Ishikawa (cell line): ENCODE measurements at regions not wholly inside any gene's neighbourhood (a gene's known extent, or its start where the extent isn't known, plus 50 kb on each side); places are given as distances from the start of the nearest gene placed in this dataset.

Source experiments
- CEBPB ChIP-seq: IDR thresholded peaks from 2 replicates; pipeline ENCODE4 v1.6.1; 2012
- CREB1 ChIP-seq: IDR thresholded peaks from 2 replicates; pipeline ENCODE4 v1.6.1; 2012; ENCODE audit warnings: low read depth
- EGR1 ChIP-seq: IDR thresholded peaks from 2 replicates; pipeline ENCODE4 v1.6.1; 2012
- EP300 ChIP-seq: IDR thresholded peaks from 2 replicates; pipeline ENCODE4 v1.6.1; 2012; ENCODE audit warnings: borderline replicate concordance
- FOXM1 ChIP-seq: IDR thresholded peaks from 2 replicates; pipeline ENCODE4 v1.6.1; 2012; ENCODE audit warnings: low read depth, borderline replicate concordance
- NFIC ChIP-seq: IDR thresholded peaks from 2 replicates; pipeline ENCODE4 v1.6.1; 2012
- RAD21 ChIP-seq: IDR thresholded peaks from 2 replicates; pipeline ENCODE4 v1.6.1; 2012; ENCODE audit warnings: low read depth
- TAF1 ChIP-seq: IDR thresholded peaks from 2 replicates; pipeline ENCODE4 v1.6.1; 2012; ENCODE audit warnings: low read depth, mild to moderate bottlenecking
- TCF12 ChIP-seq: IDR thresholded peaks from 2 replicates; pipeline ENCODE4 v1.6.1; 2012; ENCODE audit warnings: low read depth
- TEAD4 ChIP-seq: IDR thresholded peaks from 2 replicates; pipeline ENCODE4 v1.6.1; 2012
- YY1 ChIP-seq: IDR thresholded peaks from 2 replicates; pipeline ENCODE4 v1.6.1; 2012; ENCODE audit warnings: low read depth
- ZBTB7A ChIP-seq: IDR thresholded peaks from 2 replicates; pipeline ENCODE4 v1.6.1; 2012; ENCODE audit warnings: low read depth
- TF ChIP-seq, protein P1 (sequence below): IDR thresholded peaks from 2 replicates; pipeline ENCODE4 v1.6.1; 2012; ENCODE audit warnings: low read depth, mild to moderate bottlenecking
- TF ChIP-seq, protein P2 (sequence below): IDR thresholded peaks from 2 replicates; pipeline ENCODE4 v1.6.1; 2012
- TF ChIP-seq, protein P3 (sequence below): IDR thresholded peaks from 2 replicates; pipeline ENCODE4 v1.6.1; 2012

DNA sequence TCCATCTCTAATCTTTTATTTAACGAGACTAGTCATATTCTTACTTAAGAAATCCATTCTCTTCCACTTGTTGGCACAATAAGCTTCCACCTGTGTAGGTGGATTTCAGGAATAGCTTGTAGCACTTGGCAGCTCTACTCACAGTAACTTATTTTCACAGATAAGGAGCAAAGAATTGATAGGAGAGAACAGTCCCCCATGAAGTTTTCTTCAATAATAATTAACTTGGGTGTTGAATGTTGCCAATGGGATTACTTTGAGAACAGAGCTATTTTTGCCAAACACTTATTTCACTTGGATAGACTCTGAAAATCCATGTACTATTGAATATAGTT is 1388.6 kb upstream of the PIK3C3 start:
- TF ChIP-seq, protein P1, sequence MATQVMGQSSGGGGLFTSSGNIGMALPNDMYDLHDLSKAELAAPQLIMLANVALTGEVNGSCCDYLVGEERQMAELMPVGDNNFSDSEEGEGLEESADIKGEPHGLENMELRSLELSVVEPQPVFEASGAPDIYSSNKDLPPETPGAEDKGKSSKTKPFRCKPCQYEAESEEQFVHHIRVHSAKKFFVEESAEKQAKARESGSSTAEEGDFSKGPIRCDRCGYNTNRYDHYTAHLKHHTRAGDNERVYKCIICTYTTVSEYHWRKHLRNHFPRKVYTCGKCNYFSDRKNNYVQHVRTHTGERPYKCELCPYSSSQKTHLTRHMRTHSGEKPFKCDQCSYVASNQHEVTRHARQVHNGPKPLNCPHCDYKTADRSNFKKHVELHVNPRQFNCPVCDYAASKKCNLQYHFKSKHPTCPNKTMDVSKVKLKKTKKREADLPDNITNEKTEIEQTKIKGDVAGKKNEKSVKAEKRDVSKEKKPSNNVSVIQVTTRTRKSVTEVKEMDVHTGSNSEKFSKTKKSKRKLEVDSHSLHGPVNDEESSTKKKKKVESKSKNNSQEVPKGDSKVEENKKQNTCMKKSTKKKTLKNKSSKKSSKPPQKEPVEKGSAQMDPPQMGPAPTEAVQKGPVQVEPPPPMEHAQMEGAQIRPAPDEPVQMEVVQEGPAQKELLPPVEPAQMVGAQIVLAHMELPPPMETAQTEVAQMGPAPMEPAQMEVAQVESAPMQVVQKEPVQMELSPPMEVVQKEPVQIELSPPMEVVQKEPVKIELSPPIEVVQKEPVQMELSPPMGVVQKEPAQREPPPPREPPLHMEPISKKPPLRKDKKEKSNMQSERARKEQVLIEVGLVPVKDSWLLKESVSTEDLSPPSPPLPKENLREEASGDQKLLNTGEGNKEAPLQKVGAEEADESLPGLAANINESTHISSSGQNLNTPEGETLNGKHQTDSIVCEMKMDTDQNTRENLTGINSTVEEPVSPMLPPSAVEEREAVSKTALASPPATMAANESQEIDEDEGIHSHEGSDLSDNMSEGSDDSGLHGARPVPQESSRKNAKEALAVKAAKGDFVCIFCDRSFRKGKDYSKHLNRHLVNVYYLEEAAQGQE = no peak
- TF ChIP-seq ZBTB7A (no peak), RAD21 (no peak), YY1 (no peak)
- TF ChIP-seq, protein P2, sequence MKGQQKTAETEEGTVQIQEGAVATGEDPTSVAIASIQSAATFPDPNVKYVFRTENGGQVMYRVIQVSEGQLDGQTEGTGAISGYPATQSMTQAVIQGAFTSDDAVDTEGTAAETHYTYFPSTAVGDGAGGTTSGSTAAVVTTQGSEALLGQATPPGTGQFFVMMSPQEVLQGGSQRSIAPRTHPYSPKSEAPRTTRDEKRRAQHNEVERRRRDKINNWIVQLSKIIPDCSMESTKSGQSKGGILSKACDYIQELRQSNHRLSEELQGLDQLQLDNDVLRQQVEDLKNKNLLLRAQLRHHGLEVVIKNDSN = no peak

DNA sequence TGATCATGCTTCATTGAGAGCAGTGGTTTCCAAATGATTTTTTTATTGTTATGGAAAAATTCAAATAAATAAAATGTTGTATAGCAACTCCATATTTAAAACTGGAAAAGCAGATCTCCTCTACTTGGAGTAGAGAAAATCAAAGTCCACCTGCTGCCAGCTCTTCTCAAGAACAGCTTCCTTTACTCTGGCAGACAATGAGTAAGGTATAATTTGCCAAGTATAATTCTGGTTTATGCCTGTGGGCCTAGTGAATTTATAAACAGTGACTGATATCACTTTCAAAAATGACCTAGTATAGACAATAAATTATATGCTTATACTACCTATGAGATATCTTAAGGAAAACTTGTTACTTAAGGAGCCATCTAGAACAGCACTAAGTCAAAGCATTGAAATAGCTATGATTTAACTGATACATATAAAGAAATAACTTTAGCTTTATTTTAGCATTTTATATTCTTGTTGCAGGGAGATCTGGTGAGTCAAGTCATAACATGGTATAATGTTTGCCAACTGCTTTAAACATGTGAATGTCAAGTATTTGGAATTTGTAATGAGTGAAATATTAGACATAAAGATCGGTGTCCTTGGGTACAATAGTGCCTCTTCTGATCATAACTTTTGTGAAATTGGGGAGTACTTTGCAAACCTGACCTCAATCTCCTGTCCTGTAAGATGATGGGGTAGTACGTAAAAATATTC is 1389.1 kb upstream of the PIK3C3 start:
- no peak for TF ChIP-seq RAD21
- TF ChIP-seq, protein P3, sequence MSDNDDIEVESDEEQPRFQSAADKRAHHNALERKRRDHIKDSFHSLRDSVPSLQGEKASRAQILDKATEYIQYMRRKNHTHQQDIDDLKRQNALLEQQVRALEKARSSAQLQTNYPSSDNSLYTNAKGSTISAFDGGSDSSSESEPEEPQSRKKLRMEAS = no peak
- no peak for TF ChIP-seq ZBTB7A
- TF ChIP-seq, protein P2 = no peak
- no peak for TF ChIP-seq YY1
- no peak for TF ChIP-seq TCF12
- TF ChIP-seq TAF1 = no peak
- no peak for TF ChIP-seq CREB1
- no peak for TF ChIP-seq EGR1
- TF ChIP-seq, protein P1 = no peak
- no peak for TF ChIP-seq FOXM1
- TF ChIP-seq CEBPB = no peak
- no peak for TF ChIP-seq NFIC
- no peak for TF ChIP-seq EP300
- TF ChIP-seq TEAD4 = no peak

DNA sequence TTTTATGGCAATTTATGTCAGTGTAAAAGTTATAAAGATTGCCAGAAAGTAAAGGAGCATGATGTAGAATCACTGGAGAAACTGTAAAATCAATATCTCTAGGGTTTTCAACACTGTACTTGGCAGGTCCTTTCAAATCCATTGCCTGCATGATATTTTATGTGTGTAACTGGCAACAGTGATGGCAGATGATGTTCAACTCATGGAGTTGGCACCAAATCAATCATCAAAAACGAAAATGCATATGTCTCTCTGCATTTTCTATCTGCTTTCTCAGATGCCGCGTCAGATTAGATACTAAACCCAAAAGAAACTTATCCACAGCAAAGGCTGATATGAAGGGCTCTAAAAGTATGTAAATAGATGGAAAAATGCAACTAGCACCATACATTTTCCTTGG is 1395.5 kb upstream of the PIK3C3 start:
- TF ChIP-seq, protein P2 = no peak
- TF ChIP-seq YY1 = no peak
- TF ChIP-seq TAF1 = no peak
- no peak for TF ChIP-seq TEAD4
- TF ChIP-seq, protein P1 = no peak
- no peak for TF ChIP-seq EP300
- TF ChIP-seq, protein P3 = no peak

DNA sequence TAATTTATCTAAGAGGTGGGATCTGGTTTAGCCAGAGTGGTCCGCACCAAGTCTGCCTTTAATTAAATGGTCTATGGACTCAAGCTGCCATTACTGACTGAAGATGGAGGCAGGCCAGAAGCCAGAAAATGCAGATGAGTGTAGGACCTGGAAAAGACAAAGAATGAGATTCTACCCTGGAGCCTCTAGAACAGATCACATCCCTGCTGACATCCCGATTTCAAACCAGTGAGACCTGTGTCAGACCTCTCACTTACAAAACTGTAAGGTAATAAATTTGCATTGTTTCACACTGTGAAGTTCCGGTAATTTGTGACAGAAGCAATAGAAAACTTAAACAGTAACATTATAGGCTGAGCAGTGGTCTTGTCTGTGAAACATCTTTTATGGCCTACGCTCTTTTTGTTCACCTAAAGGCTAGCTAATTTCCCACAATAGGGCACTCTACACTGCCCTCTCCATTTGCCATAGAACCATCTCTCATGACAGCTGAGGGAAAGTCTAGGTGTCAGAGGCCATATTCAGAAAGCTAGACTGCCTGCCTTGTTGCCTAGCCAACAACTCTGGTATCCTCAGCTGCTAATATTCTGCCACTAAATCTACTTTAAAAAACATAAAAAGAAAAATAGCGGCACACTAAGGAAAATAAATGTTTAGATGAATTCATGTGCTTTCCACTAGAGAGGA is 1396.2 kb upstream of the PIK3C3 start:
- TF ChIP-seq EP300 (no peak), YY1 (no peak), CREB1 (no peak), TCF12 (no peak), EGR1 (no peak), CEBPB (no peak)
- TF ChIP-seq, protein P1 = no peak
